ENCODE measurements at regions not wholly inside any gene's neighbourhood (a gene's known extent, or its start where the extent isn't known, plus 50 kb on each side); places are given as distances from the start of the nearest gene placed in this dataset.

DNA sequence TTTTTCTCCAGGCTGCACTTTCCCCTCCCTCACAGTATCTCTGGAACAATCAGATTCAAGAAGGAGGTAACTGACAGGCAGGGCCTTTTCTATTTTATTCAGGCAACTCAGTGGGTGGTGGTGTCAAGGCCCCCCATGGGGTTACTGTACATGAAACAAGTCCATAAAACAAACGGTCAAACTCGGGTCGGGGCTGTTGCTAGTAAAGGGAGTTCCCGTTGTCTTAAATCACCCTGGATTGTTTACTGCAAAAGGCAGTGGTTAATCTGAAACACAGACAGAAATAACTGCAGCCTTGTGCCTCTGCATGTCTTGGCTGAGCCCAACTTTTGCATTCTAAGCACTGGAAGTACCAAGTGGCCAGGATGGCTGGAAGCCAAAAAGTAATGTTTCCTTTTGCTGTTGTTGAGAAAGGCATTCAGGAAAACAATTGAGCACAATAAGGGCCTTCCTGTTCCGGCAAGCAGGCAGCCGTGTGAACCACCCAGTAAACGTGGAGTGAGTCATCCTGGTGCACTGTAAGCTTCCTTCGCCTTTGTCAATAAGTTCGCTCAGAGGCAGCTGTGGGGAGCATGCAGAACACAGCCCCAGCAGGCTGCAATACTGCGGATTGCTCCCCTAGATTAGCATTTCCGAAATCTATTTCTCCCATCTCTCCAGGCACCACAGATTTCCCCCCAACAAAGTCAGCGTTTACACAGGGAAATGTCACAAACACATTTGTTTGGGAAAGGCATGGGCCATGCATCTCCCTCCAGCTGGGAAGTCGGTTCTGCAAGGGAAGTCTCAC is 149.6 kb downstream of the IRS1 start (continued):
- TF ChIP-seq ELK4 (CRISPR knock-in tag; IDR thresholded peaks at IDR 0.05; ENCODE audit: borderline replicate concordance) (no peak), ZNF644 (CRISPR knock-in tag; IDR thresholded peaks at IDR 0.05; ENCODE audit: low read depth) (peak; percentile 87), HDAC6 (IDR thresholded peaks at IDR 0.05; ENCODE audit: low read depth, low read length) (no peak), ZSCAN5A (CRISPR knock-in tag; IDR thresholded peaks at IDR 0.05; ENCODE audit: borderline replicate concordance) (no peak; the same call in 1 of the 2 replicates), SIX1 (CRISPR knock-in tag; IDR thresholded peaks at IDR 0.05; ENCODE audit: borderline replicate concordance) (no peak), ZNF770 (CRISPR knock-in tag; IDR thresholded peaks at IDR 0.05) (no peak), KMT2B (CRISPR knock-in tag; IDR thresholded peaks at IDR 0.05) (peak; percentile 75), ZNF510 (CRISPR knock-in tag; IDR thresholded peaks at IDR 0.05; ENCODE audit: low read depth) (peak; percentile 67; the same call in 1 of the 2 replicates), ZFP36 (IDR thresholded peaks at IDR 0.05; ENCODE audit: borderline replicate concordance, low read depth, low read length, partially characterized antibody) (no peak), HNF4G (IDR thresholded peaks at IDR 0.05; ENCODE audit: borderline replicate concordance, low read depth, low read length) (no peak), HNF4G (CRISPR knock-in tag; IDR thresholded peaks at IDR 0.05; ENCODE audit: borderline replicate concordance, low read depth) (peak; percentile 70; the same call in 1 of the 2 replicates), HCFC1 (IDR thresholded peaks at IDR 0.05; ENCODE audit: low read depth, low read length) (no peak), ZNF709 (CRISPR knock-in tag; IDR thresholded peaks at IDR 0.05) (peak; percentile 45; the same call in 1 of the 2 replicates), CCDC6 (CRISPR knock-in tag; IDR thresholded peaks at IDR 0.05) (peak; percentile 84; the same call in 1 of the 2 replicates), ATF1 (CRISPR knock-in tag; IDR thresholded peaks at IDR 0.05) (0 out of 2 replicates have a peak, but pooled peaks have one; percentile 38), ZNF768 (CRISPR knock-in tag; IDR thresholded peaks at IDR 0.05) (no peak), ZNF562 (CRISPR knock-in tag; IDR thresholded peaks at IDR 0.05; ENCODE audit: borderline replicate concordance) (no peak), ZNF460 (CRISPR knock-in tag; IDR thresholded peaks at IDR 0.05; ENCODE audit: borderline replicate concordance) (no peak), ZZZ3 (CRISPR knock-in tag; IDR thresholded peaks at IDR 0.05; ENCODE audit: borderline replicate concordance) (no peak), NR2F1 (CRISPR knock-in tag; IDR thresholded peaks at IDR 0.05) (0 out of 4 replicates have a peak, but pooled peaks of 1 of the 2 experiments have one; percentile 17)
- TF ChIP-seq, protein P1, sequence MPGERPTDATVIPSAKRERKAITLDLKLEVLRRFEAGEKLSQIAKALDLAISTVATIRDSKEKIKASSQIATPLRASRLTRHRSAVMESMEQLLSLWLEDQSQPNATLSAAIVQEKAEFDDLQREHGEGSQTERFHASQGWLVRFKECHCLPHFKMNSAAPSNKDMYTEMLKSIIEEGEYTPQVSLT (CRISPR knock-in tag; IDR thresholded peaks at IDR 0.05; ENCODE audit: borderline replicate concordance, low read depth): no peak
- TF ChIP-seq, protein P2, sequence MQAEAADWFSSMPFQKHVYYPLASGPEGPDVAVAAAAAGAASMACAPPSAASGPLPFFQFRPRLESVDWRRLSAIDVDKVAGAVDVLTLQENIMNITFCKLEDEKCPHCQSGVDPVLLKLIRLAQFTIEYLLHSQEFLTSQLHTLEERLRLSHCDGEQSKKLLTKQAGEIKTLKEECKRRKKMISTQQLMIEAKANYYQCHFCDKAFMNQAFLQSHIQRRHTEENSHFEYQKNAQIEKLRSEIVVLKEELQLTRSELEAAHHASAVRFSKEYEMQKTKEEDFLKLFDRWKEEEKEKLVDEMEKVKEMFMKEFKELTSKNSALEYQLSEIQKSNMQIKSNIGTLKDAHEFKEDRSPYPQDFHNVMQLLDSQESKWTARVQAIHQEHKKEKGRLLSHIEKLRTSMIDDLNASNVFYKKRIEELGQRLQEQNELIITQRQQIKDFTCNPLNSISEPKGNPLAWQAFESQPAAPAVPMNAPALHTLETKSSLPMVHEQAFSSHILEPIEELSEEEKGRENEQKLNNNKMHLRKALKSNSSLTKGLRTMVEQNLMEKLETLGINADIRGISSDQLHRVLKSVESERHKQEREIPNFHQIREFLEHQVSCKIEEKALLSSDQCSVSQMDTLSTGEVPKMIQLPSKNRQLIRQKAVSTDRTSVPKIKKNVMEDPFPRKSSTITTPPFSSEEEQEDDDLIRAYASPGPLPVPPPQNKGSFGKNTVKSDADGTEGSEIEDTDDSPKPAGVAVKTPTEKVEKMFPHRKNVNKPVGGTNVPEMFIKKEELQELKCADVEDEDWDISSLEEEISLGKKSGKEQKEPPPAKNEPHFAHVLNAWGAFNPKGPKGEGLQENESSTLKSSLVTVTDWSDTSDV (CRISPR knock-in tag; IDR thresholded peaks at IDR 0.05): no peak
